HUES64 (cell line): ENCODE measurements at regions not wholly inside any gene's neighbourhood (a gene's known extent, or its start where the extent isn't known, plus 50 kb on each side); places are given as distances from the start of the nearest gene placed in this dataset.
"Not testable (repeated sequence)": the region's sequence is repeated elsewhere in the genome, so short reads cannot be mapped to it uniquely, and the experiment has no call there.

Experiments used
- H3K27ac ChIP-seq: 2 replicates; pipeline ENCODE4 v1.7.0; 2013; ENCODE audit warnings: low read depth, low read length, inconsistent platforms
- H3K27me3 ChIP-seq: 2 replicates; pipeline ENCODE4 v1.6.1; 2013; ENCODE audit warnings: mild to moderate bottlenecking, low read length; ENCODE audit not compliant: insufficient read depth
- H3K36me3 ChIP-seq: 2 replicates; pipeline ENCODE4 v1.6.1; 2013; ENCODE audit warnings: mild to moderate bottlenecking, low read length; ENCODE audit not compliant: insufficient read depth
- H3K4me1 ChIP-seq: 2 replicates; pipeline ENCODE4 v1.6.1; 2013; ENCODE audit warnings: mild to moderate bottlenecking, low read length, moderate library complexity; ENCODE audit not compliant: insufficient read depth
- H3K4me3 ChIP-seq: 2 replicates; pipeline ENCODE4 v1.5.1; 2013; ENCODE audit warnings: mild to moderate bottlenecking, low read length, moderate library complexity
- H3K9ac ChIP-seq: 2 replicates; pipeline ENCODE4 v1.6.1; 2013; ENCODE audit warnings: mild to moderate bottlenecking, low read depth, low read length
- H3K9me3 ChIP-seq: 2 replicates; pipeline ENCODE4 v1.6.1; 2013; ENCODE audit warnings: low read depth, low read length; ENCODE audit not compliant: insufficient read depth
- WGBS: fragments of 150-250, 120-280 bp; methylation state at CpG from one replicate; pipeline ENCODE4 v1.1.7; 2013; ENCODE audit warnings: missing lambda C conversion rate; 5-methylcytosine and 5-hydroxymethylcytosine counted together

DNA sequence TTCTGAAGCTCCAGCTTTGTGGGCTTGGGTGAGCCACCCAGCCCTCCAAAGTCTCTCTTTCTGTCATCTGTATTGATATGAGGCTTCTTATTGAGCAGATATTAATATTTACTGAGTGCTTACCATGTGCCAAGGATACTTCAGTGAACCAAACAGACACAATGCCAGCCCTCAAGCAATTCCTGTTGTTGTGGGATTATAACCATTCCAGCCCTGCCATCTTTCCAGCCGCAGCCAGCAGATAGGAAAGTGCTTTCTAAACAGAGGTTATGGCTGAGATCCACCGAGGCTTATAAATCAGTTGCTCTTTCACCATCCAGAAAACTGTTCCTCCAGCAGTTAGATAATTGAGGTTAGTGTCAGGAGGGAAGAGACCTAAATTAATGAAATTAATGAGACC, 137.7 kb upstream of the ALDH1B1 start:
- no peaks in the 10 kb centered on the region for H3K4me1 ChIP-seq
- no peaks in the 10 kb centered on the region for H3K36me3 ChIP-seq
- WGBS, result 88% methylated on average over 1 of the region's 2 CpGs
- no peaks in the 10 kb centered on the region for H3K9me3 ChIP-seq
- H3K27me3 ChIP-seq, result no peaks in the 10 kb centered on the region
- no peak overlapping the region for H3K27ac ChIP-seq
- no peak overlapping the region for H3K4me3 ChIP-seq
- no peak overlapping the region for H3K9ac ChIP-seq

DNA sequence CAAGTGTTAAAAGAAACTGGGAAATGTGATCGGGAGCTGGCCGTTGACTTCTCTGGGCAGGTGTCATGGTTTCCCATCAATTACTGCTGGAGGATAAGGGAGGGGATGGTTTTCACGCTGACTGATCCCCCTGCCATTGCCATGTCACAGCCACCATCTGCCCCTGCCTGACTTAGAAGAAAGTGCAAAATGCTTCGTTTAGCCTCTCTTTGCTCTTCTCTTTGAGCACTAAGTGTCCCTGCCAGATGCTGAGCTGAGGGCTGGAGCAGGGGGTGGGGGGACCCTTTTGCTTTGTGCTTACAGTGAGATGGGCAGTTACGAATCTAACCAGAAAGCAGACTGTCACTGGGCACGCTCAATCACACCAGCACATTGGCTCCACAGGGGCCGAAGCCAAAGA, 138.4 kb upstream of the ALDH1B1 start:
- Histone ChIP-seq H3K36me3 (no peaks in the 10 kb centered on the region), H3K27me3 (0 out of 2 replicates have a peak, but pooled peaks cover 5% of the 10 kb centered on the region), H3K9me3 (no peaks in the 10 kb centered on the region), H3K9ac (no peak overlapping the region), H3K27ac (no peak overlapping the region), H3K4me1 (no peaks in the 10 kb centered on the region), H3K4me3 (no peak overlapping the region)
- 85% methylated on average over 7 of the region's 7 CpGs for WGBS

DNA sequence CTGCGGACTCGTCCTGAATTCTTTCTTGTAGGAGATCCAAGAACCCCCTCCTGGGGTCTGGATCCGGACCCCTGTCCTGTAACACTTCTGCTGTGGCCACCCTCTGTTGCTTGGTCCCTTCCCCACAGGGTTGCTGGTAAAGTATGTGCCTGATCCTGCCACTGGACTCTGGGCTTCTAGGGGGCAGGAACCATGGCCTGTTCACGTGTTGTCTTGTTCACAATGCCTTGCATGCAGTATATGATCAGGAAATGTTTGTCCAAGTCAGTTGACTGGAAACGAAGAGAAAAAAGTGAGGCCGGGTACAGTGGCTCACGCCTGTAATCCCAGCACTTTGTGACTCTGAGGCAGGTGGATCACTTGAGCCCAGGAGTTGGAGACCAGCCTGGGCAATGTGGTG, 139.3 kb upstream of the ALDH1B1 start:
- 90% methylated on average over 7 of the region's 7 CpGs for WGBS

DNA sequence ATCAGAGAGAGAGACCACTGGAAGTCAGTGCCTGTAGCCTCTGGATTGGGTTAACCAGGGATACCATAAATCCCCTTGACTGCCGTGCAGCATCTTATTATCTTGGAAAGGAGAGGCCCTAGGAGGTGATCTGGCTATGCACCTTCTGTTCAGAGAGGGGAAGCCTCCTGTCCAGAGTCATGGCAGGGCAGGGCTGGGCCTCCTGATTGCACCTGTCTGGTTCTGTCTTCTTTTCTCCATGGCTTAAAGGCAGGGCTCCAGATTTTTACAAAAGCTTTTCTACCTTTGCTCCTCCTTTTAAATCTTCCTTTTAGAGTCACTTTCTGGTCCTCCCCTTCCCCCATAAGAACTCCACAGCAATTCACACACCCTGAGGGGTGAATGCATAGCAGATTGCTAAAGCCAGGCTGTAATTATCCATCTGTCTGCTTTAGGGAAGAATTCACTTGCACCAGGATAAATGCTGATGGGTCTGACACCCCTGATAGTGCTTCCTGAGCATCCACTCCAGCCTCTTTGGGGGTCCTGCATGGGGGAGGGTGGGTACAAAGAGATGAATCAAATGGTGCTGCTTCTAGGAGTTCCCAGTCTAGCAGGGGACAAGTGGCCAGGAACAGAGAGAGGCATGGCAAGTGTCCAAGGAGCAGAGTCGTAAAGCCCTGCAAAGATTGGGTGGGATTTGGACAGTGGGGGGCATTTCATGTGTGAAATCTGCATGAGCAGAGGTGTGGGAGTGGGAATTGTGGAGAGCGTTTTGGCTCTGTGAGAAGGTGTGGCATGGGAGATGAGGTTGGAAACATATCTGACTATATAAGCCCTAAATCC, 141.3 kb upstream of the ALDH1B1 start:
- H3K36me3 ChIP-seq, result no peaks in the 10 kb centered on the region
- 76% methylated on average over 3 of the region's 3 CpGs for WGBS

More for the DNA sequence above, 139.3 kb upstream of the ALDH1B1 start:
- Histone ChIP-seq H3K4me3 (no peak overlapping the region), H3K9ac (no peak overlapping the region), H3K36me3 (no peaks in the 10 kb centered on the region), H3K4me1 (no peaks in the 10 kb centered on the region), H3K27me3 (peaks cover 11% of the 10 kb centered on the region; the same call in 1 of the 2 replicates), H3K27ac (no peak overlapping the region), H3K9me3 (no peaks in the 10 kb centered on the region)

DNA sequence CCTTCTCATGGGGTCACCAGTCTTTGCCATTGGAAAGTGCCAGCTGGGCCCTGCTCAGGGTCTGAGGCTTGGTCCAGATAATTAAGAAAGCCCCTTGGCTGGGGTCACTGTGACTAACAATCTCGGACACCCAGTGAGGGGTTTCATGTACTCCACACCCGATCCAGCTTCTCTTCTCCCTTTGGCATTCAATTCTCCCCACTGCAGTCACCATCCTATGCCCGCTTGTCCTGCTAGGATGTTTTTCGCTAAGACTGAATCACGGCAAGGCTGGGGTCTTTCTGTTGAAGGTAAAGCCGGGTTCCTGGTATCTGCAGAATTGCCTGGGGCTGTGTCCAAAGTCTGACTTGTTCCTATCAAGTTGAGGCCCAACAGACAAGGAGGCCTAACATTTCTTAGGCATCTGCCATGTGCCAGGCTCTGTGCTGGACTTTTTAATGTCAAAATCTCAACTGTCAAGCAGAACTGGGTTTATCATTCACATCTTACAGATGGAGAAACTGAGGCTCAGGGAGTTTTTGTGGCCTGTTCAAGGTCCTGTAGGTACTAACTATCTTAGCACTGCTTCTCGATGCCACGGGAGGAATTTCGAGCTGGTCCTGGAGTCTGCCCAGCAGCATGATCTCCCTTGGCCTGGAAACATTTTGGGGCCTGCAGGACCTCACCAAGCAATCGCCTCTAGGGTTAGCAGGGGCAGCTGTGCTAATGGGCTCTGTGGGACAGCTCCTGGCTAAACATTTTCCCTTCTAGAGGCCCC, 142.0 kb upstream of the ALDH1B1 start:
- no peak overlapping the region for H3K9ac ChIP-seq
- H3K27ac ChIP-seq, result no peak overlapping the region
- 86% methylated on average over 10 of the region's 10 CpGs for WGBS
- no peaks in the 10 kb centered on the region for H3K36me3 ChIP-seq
- H3K4me3 ChIP-seq, result no peak overlapping the region
- H3K4me1 ChIP-seq, result no peaks in the 10 kb centered on the region
- H3K9me3 ChIP-seq, result no peaks in the 10 kb centered on the region
- H3K27me3 ChIP-seq, result peaks cover 28% of the 10 kb centered on the region

More for the DNA sequence above, 141.3 kb upstream of the ALDH1B1 start:
- Histone ChIP-seq H3K27me3 (peaks cover 22% of the 10 kb centered on the region), H3K27ac (no peak overlapping the region), H3K9ac (no peak overlapping the region), H3K4me1 (no peaks in the 10 kb centered on the region), H3K9me3 (no peaks in the 10 kb centered on the region), H3K4me3 (no peak overlapping the region)

DNA sequence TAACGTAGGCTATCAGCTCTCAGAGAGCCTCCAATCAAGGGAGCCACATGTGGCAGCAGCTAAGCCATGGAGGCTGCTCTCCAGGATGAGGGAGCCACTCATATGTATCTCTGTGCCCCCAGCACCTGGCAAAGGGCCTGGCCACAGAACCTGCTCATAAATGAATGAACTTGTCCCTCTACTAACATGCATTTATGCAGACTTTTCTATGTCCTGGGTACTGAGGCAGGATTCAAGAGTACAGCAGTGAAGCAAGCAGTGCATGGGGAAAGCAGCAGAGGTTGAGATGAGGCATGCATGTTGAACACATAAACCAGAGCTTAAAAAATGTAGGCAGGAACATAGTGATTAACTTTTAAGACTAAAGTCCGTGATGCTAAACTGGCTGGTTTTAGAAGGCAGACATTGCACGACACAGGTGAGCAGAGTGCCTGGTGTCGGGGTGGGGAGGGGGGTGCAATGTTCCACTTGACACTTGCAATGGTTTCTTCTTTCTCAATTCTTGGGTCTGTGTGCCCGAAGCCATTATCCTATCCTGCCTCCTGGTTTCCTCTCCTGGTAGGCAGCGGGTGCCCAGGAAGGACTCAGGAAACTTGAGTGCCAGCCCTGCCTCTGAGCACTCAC, 142.8 kb upstream of the ALDH1B1 start:
- no peaks in the 10 kb centered on the region for H3K4me1 ChIP-seq
- H3K4me3 ChIP-seq, result no peak overlapping the region
- H3K27ac ChIP-seq, result no peak overlapping the region
- H3K36me3 ChIP-seq, result no peaks in the 10 kb centered on the region
- 89% methylated on average over 6 of the region's 6 CpGs for WGBS
- no peak overlapping the region for H3K9ac ChIP-seq
- H3K27me3 ChIP-seq, result peaks cover 28% of the 10 kb centered on the region
- no peaks in the 10 kb centered on the region for H3K9me3 ChIP-seq

DNA sequence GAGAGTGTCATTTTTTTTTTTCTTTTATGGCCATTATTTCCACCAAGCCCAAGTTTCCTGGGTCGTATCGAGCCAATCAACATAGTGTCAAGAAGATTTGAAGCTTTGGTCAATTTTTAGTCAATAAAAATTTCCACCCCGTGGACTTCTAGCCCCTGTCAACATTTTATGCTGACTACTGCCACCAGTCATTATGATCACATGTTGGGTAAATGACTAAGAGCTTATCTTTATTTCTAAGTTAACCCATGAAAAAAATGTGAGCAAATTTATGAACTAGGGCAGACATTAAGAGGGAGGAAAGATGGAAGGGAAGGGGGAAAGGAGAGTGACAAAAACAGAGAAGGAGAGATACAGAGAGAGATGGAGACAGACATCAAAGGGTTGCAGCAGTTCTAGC, 143.5 kb upstream of the ALDH1B1 start:
- Histone ChIP-seq H3K27me3 (peaks cover 28% of the 10 kb centered on the region), H3K36me3 (no peaks in the 10 kb centered on the region), H3K9me3 (no peaks in the 10 kb centered on the region), H3K4me1 (no peaks in the 10 kb centered on the region), H3K9ac (no peak overlapping the region), H3K27ac (no peak overlapping the region), H3K4me3 (no peak overlapping the region)
- 93% methylated on average over 3 of the region's 3 CpGs for WGBS

DNA sequence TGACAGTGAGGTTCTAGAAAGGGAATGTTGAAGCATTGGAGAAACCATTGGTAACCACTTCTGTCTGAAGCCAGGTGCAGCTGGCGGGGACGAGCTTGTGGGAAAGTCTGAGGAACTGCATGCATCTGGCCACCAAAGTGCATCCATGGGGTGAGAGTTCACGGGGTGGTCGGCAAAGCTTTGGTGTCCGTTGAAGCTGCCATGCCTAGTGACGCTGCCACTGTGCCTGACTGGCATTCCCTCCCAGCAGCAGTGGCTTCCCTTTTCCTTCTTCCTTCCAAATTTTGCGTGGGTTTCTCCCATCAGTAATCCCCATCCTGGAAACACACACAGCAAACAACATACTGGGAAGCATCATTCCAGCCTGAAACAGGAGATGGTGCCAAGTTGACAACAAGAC, 145.7 kb upstream of the ALDH1B1 start:
- 93% methylated on average over 7 of the region's 7 CpGs for WGBS
- no peaks in the 10 kb centered on the region for H3K36me3 ChIP-seq
- no peak overlapping the region for H3K4me3 ChIP-seq
- peaks cover 28% of the 10 kb centered on the region for H3K27me3 ChIP-seq
- H3K27ac ChIP-seq, result no peak overlapping the region
- H3K9me3 ChIP-seq, result no peaks in the 10 kb centered on the region
- no peak overlapping the region for H3K9ac ChIP-seq
- no peaks in the 10 kb centered on the region; the same call in 1 of the 2 replicates for H3K4me1 ChIP-seq

DNA sequence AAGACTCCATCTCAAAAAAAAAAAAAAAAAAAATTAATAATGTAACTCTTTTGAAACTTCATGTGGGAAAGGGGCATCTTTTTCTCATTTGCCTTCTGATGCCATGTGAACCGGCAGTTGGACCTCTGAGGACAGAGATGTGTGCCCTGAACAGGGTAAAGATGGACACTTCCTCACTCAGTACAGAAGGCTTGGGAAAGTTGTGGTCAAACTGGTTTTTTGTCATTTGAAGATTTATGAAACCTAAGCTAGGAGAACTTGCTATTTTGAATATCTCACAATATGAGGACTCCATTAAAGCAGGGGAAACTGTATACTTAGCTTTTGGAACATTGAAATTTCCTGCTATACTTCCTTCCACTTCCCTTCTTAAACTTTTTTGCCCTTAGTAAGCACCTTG, 147.5 kb upstream of the ALDH1B1 start:
- Histone ChIP-seq H3K36me3 (no peaks in the 10 kb centered on the region), H3K27ac (no peak overlapping the region), H3K27me3 (peaks cover 28% of the 10 kb centered on the region), H3K4me1 (no peaks in the 10 kb centered on the region; the same call in 1 of the 2 replicates), H3K9ac (no peak overlapping the region), H3K4me3 (no peak overlapping the region), H3K9me3 (no peaks in the 10 kb centered on the region)
- 95% methylated on average over 1 of the region's 1 CpG for WGBS

DNA sequence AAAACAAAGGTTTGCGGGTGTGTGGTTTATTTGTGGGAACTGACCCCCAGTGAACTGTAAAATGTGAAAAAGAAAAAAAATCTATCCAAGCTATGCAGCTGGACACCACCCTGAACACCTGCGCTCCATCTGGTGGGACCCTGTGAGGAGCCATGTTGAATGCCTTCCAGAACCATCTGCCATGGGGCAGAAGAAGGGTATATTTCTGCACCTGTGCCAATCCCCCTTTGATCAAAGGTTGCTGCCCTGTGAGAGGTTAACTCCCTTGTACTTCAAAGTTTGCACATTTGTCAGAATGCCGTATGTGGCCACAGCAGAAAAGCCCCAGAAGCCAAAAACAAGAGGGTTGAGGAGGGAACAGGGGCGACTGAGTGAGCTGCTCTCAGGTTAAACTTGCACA, 148.5 kb upstream of the ALDH1B1 start:
- no peaks in the 10 kb centered on the region; the same call in 1 of the 2 replicates for H3K4me1 ChIP-seq

DNA sequence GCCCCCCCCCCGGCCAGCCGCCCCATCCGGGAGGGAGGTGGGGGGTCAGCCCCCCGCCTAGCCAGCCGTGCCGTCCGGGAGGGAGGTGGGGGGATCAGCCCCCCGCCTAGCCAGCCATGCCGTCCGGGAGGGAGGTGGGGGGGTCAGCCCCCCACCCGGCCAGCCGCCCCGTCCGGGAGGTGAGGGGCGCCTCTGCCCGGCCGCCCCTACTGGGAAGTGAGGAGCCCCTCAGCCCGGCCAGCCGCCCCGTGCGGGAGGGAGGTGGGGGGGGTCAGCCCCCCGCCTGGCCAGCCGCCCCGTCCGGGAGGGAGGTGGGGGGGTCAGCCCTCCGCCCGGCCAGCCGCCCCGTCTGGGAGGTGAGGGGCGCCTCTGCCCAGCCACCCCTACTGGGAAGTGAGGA, 150.4 kb upstream of the ALDH1B1 start:
- H3K9ac ChIP-seq, H3K4me1 ChIP-seq, H3K4me3 ChIP-seq, H3K36me3 ChIP-seq, H3K9me3 ChIP-seq, H3K27ac ChIP-seq: not testable (repeated sequence)
- H3K27me3 ChIP-seq, result peaks cover 18% of the 10 kb centered on the region
- 95% methylated on average over 23 of the region's 30 CpGs for whole genome bisulfite sequencing

More for the DNA sequence above, 148.5 kb upstream of the ALDH1B1 start:
- H3K27me3 ChIP-seq, result peaks cover 24% of the 10 kb centered on the region
- no peak overlapping the region for H3K9ac ChIP-seq
- no peak overlapping the region for H3K27ac ChIP-seq
- no peak overlapping the region for H3K4me3 ChIP-seq
- H3K9me3 ChIP-seq, result no peaks in the 10 kb centered on the region
- WGBS, result 85% methylated on average over 4 of the region's 4 CpGs
- no peaks in the 10 kb centered on the region for H3K36me3 ChIP-seq
